GM06990 (cell line): ENCODE measurements at regions not wholly inside any gene's neighbourhood (a gene's known extent, or its start where the extent isn't known, plus 50 kb on each side); places are given as distances from the start of the nearest gene placed in this dataset.

ENCODE experiments used
- DNase-seq: peaks from one replicate; pipeline ENCODE4 v3.0.0-alpha.2; 2011; ENCODE audit not compliant: insufficient read length; ENCODE audit errors: extremely low read depth
- H3K27me3 ChIP-seq: replicated peaks from 2 replicates; pipeline ENCODE4 v1.6.0; 2011; ENCODE audit warnings: low read length; ENCODE audit not compliant: control insufficient read depth, insufficient read depth
- H3K36me3 ChIP-seq: 2 replicates; pipeline ENCODE4 v1.5.1; 2011; ENCODE audit warnings: low read length; ENCODE audit not compliant: control insufficient read depth, insufficient read depth
- H3K4me3 ChIP-seq: replicated peaks from 2 replicates; pipeline ENCODE4 v1.5.1; 2011; ENCODE audit warnings: low read depth, mild to moderate bottlenecking, control low read depth, low read length
- TF ChIP-seq, protein P1 (sequence below): IDR thresholded peaks from 2 replicates; pipeline ENCODE4 v1.5.1; 2011; ENCODE audit warnings: low read length, control low read depth, mild to moderate bottlenecking, inconsistent platforms; ENCODE audit not compliant: insufficient read depth, poor library complexity, severe bottlenecking

DNA sequence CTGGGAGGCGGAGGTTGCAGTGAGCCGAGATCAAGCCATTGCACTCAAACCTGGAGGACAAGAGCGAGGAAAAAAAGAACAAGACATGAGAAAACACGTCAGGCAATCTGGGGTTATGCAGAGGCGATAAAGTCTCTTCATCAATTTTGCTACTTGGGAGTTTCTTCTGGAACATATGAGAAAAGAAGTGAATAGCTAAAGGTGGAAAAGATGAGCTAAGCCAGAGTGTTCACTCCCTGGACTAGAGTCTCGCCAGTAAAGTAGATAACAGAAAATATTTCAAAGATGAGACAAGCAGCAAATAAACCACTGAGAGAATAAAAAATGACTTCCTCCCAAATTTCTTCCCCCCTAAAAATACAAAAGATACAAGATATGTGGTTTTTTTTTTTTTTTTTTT is 188.4 kb upstream of the HES1 start:
- Histone ChIP-seq H3K36me3 (no peaks in the 10 kb centered on the region), H3K27me3 (no peaks in the 10 kb centered on the region; the same call in 1 of the 2 replicates), H3K4me3 (no peak overlapping the region)
- no peak for DNase-seq
- TF ChIP-seq, protein P1, sequence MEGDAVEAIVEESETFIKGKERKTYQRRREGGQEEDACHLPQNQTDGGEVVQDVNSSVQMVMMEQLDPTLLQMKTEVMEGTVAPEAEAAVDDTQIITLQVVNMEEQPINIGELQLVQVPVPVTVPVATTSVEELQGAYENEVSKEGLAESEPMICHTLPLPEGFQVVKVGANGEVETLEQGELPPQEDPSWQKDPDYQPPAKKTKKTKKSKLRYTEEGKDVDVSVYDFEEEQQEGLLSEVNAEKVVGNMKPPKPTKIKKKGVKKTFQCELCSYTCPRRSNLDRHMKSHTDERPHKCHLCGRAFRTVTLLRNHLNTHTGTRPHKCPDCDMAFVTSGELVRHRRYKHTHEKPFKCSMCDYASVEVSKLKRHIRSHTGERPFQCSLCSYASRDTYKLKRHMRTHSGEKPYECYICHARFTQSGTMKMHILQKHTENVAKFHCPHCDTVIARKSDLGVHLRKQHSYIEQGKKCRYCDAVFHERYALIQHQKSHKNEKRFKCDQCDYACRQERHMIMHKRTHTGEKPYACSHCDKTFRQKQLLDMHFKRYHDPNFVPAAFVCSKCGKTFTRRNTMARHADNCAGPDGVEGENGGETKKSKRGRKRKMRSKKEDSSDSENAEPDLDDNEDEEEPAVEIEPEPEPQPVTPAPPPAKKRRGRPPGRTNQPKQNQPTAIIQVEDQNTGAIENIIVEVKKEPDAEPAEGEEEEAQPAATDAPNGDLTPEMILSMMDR: no peak

DNA sequence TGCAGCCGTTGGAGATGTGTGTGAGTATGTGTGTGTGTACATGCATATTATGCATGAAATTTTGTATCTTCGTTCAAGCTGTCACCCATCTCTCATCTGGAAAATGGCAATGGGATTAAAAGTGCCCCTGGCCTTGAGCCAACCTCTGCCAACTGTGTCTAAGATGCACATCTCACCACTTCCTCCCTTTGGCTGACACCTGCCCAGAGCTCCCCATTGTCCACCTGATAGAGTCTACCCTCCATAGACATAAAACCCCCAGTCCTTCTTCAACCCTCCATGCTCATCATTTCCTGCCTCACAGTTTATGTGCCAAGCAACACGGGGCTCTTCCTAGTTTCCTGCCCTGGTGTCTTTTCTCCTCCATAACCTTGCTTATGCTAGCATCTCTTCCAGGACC is 187.5 kb upstream of the HES1 start:
- no peak for DNase-seq
- Histone ChIP-seq H3K4me3 (no peak overlapping the region), H3K36me3 (no peaks in the 10 kb centered on the region), H3K27me3 (no peaks in the 10 kb centered on the region; the same call in 1 of the 2 replicates)
- TF ChIP-seq, protein P1: no peak

DNA sequence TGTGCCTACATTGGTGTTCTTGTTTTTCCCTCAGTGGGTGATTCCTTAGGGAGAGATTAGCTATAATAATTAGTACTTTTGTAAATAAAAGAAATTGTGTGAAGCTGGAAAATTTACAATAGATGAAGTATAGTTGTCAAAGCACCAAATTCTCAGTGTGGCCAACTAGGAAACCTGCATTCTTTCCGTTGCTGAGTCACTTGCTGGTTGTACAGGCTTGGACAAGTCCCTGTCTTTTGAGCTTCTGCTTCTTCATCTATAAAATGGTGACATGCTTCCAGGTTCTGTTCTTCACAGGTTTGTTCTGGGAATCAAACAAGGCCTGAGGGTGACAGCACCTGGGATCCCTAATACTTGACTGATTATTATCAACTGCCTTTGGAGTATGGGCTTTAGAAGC is 184.1 kb upstream of the HES1 start:
- DNase-seq: no peak
- H3K36me3 ChIP-seq: no peaks in the 10 kb centered on the region
- no peak overlapping the region for H3K4me3 ChIP-seq
- TF ChIP-seq, protein P1: no peak
- H3K27me3 ChIP-seq: no peaks in the 10 kb centered on the region

DNA sequence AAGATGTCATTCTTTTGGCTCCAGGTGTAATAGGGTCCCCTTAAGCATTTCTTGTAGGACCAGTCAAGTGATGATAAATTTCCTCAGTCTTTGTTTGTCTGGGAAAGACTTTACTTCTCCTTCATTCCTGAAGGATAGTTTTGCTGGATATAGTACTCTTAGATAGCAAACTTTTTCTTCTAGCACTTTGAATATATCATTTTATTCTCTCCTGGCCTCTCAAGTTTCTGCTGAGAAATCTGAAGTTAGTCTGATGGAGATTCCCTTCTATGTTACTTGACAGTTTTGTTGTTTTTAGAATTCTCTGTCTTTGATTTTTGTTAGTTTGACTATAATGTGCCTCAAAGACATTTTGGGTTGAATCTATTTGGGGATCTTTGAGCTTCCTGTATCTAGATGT is 181.2 kb upstream of the HES1 start:
- Histone ChIP-seq H3K27me3 (no peaks in the 10 kb centered on the region; the same call in 1 of the 2 replicates), H3K36me3 (no peaks in the 10 kb centered on the region), H3K4me3 (no peak overlapping the region)
- TF ChIP-seq, protein P1: no peak
- no peak for DNase-seq

DNA sequence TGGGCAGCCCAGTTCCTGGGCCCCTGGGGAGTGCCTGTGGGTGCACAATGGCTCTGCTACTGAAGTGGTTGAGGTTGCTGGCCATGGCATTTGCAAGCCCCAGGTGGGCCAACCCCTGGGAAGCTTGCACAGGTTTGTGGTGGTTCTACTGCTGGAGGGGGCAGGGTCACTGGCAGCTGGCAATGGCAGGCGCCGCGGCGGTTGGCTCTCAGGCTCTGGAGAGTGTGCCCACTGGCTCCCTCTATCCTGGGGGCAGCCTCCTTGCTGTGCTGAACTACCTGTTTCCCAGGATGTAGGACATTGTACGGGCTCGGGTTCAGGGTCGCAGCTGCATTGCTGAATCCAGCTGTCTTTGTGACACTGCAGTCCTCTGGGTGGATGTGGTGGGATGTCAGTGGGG is 180.2 kb upstream of the HES1 start:
- DNase-seq: no peak
- H3K4me3 ChIP-seq: no peak overlapping the region
- TF ChIP-seq, protein P1: no peak
- no peaks in the 10 kb centered on the region for H3K36me3 ChIP-seq
- no peaks in the 10 kb centered on the region; the same call in 1 of the 2 replicates for H3K27me3 ChIP-seq

DNA sequence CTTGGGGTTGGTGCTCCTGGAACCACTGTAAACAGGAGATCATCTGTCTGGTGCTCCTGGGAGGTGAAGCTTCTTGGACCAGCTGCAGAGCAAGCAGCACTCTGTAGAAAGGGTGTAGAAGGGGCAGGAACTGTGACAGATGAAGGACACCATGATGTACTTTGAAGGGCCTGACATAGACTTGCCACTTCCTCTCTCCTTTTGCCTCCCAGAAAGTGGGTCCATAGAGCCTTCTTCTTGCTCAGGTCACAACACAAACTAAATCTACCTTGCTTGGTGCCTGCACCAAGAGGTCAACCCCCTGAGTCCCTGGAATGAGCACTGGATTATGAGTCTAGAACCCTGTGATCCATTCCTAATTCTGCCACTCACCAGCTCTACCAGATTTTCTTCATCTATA is 176.1 kb upstream of the HES1 start:
- no peak for DNase-seq
- Histone ChIP-seq H3K36me3 (no peaks in the 10 kb centered on the region), H3K27me3 (no peaks in the 10 kb centered on the region; the same call in 1 of the 2 replicates), H3K4me3 (no peak overlapping the region)
- TF ChIP-seq, protein P1: no peak
